G401.6 (cell line): ENCODE measurements at regions not wholly inside any gene's neighbourhood (a gene's known extent, or its start where the extent isn't known, plus 50 kb on each side); places are given as distances from the start of the nearest gene placed in this dataset.
"Not testable (repeated sequence)": the region's sequence is repeated elsewhere in the genome, so short reads cannot be mapped to it uniquely, and the experiment has no call there.

ENCODE experiments used
- FAIRE-seq: peaks from 2 replicates; lab custom pipeline; 2012; peaks lifted over from hg19 to GRCh38; lab: Jason Lieb, UNC

DNA sequence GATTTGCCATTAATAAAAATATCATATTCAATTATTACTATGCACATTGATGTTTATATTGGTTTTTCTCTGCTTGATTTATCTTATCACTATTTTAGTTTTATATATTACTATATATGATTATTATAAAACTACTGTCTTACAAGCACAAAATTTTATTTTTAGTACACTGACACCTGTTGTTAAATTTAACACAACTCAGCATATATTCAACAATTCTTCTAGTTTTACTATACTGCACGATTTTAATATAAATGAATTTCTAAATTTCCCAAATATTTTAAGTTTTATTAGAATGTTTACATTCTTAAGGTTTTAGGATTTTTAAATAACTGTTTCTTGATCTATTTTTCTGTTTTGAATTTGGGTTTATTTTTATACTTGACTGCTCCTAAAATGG lies 889.8 kb upstream of the GJE1 start:
- FAIRE-seq, result no peak

- FAIRE-seq, result no peak
These were observed 903.4 kb upstream of the GJE1 start for GRCh38 chr6:141229296-141229695.

DNA sequence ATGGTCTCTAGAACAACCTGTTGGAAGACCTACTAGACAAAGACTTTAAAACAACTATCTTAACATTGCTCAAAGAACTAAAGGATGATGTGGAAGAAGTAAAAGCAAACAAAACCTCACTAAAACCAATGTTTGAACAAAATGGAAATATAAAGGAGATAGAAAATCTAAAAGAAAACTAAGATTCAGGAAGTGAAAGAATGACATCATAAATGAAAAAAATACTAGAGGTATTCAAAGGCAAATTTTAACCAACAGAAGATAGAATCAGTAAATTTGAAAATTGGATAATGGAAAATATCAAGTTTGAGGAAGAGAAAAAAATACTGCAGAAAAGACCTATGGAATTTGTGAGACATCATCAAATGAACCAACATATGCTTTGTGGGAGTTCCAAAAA lies 914.1 kb upstream of the GJE1 start:
- FAIRE-seq, result no peak

GRCh38 chr6:141216726-141217125 lies 916.0 kb upstream of the GJE1 start:
- no peak for FAIRE-seq

DNA sequence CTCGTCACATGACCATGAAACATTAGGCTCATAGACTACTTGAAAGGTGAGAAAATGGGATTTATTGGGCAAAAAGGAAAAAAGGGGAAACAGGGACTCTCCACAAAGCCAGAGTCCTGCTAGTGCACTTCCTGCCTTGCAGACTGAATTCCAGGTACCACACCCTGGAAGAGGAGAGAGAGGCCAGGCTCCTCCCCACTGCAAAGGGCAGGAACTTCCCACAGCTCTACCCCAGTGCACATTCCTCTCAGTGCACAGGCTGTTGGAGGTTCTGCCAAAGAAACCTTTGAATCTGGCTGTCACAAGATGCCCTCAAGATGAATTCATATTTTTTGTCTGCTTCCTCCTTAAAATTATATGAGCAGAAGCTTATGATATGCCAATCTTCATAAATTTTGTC lies 920.4 kb upstream of the GJE1 start:
- no peak for FAIRE-seq

DNA sequence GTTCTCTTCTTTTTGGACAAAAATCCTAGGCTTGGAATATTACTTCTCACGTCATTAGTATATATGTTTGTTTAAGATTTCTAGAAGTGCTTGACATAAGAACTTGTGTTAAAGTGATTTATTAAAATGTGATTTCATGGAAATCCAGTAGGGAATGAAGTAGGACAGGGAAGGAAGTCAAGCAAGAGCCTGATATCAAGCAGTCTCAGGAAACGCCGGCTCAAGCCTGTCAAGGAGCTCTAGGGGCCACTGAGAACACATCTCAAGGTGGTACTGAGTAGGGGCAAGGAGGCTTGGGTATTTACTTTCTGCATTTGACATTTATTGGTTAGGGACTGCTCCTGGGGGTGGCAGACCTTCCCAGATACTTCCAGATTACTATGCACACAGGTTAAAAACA lies 920.9 kb upstream of the GJE1 start:
- no peak for FAIRE-seq

GRCh38 chr6:141210901-141211300 lies 921.8 kb upstream of the GJE1 start:
- FAIRE-seq, result no peak

- FAIRE-seq, result no peak
These were observed 922.8 kb upstream of the GJE1 start for GRCh38 chr6:141209890-141210289.

- no peak for FAIRE-seq
These were observed 924.6 kb upstream of the GJE1 start for GRCh38 chr6:141208101-141208500.

DNA sequence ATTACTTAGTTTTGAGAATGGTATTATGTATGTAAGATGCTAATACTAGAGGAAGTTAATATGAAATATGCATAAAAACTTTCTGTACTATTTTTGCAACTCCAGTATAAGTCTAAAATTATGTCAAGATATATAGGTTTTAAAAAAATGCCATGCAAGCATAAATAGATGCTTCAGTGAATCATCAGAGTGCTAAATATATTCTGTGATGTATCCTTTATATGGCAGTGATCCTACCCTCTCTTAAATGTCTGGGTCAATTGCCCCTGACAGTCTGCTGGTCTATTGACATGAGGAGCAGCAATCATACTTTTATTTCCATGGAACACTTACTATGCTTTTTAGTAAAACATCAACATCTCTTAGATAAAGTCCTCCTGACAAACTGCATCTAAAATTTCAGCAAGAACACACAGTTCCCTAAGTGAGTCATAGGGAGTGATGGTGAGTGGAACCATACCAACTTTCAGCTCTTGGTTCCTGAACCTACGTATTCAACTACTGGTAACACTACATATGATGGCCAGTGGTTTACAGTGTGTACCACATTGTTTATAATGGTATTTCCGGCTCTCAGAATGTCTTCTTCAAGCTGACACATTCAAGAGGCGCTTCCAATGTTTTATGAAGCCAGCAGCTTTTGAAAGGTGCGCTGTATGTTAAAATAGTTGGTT lies 928.7 kb upstream of the GJE1 start:
- no peak for FAIRE-seq

GRCh38 chr6:141202626-141203025 lies 930.1 kb upstream of the GJE1 start:
- FAIRE-seq, result no peak

GRCh38 chr6:141199074-141199473 lies 933.7 kb upstream of the GJE1 start:
- no peak for FAIRE-seq

DNA sequence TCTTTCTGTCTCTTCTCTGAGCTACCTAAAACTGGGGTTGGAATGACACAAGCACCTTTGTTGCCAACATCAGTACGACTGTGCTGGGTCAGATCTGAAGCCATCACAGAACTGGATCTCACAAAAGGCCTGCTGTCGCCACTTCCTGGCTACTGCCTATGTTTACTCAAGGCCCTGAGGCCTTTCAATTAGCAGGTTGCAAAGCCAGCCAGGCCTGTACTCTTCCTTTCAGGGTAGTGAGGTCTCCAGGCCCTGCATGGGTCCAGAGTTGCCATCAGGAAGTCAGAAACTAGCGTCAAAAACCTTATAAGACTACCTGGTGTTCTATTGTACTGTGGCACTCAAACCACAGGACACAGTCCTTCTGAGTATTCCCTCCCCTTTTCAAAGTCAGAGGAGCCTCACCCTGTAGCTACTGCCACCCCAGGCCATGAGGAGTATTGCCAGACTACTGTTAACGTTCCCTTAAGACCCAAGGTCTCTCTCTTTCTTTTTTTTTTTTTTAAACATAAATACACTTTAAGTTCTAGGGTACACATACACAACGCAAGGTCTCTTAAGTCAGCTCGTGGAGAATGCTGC lies 937.4 kb upstream of the GJE1 start:
- no peak for FAIRE-seq

GRCh38 chr6:141183368-141183767 lies 949.4 kb upstream of the GJE1 start:
- FAIRE-seq, result no peak

- not testable (repeated sequence) for FAIRE-seq
These were observed 957.3 kb upstream of the GJE1 start for GRCh38 chr6:141175458-141175857.

GRCh38 chr6:141174932-141175331 lies 957.8 kb upstream of the GJE1 start:
- FAIRE-seq, result no peak

DNA sequence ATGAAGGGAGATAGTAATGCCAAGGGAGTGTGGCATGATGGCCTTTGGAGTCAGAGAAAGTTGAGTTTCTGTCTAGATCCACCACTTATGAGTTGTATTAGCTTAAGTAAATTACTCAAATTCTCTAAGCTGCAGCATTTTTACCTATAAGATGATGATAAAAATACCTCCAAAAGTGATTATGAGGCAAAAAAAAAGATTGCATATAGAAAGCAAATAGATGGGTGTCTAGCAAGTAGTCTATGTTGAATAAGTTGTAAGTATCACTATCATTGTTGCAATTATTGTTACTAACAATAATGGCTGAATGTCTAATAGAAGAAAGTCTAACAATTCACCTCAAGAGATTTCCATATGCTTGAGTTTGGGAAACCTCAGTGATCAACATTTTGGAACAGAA lies 959.2 kb upstream of the GJE1 start:
- no peak for FAIRE-seq

- FAIRE-seq, result no peak
These were observed 963.3 kb upstream of the GJE1 start for GRCh38 chr6:141169419-141169818.

GRCh38 chr6:141167945-141168344 lies 964.8 kb upstream of the GJE1 start:
- FAIRE-seq, result no peak

- FAIRE-seq, result no peak
These were observed 967.6 kb upstream of the GJE1 start for GRCh38 chr6:141165002-141165665.

- no peak for FAIRE-seq
These were observed 968.5 kb upstream of the GJE1 start for GRCh38 chr6:141164042-141164743.

DNA sequence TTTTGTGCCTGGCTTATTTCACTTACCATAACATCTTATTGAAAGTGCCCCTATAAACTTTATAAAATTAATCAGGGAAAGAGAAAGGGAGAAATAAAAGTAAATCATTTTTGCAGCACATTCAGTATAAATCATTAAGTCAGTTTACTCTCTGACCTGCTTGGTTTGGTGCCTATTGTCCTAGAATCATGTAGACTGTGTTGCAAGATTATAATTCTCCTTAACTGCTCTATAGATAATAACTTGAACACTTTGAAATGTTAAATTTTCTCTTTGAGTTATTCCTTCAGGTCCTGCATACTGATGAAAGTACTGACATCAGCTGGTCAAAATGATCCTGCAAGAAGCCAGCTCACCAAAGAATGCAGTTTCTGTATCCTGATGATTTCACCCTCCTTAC lies 969.6 kb upstream of the GJE1 start:
- FAIRE-seq, result no peak

DNA sequence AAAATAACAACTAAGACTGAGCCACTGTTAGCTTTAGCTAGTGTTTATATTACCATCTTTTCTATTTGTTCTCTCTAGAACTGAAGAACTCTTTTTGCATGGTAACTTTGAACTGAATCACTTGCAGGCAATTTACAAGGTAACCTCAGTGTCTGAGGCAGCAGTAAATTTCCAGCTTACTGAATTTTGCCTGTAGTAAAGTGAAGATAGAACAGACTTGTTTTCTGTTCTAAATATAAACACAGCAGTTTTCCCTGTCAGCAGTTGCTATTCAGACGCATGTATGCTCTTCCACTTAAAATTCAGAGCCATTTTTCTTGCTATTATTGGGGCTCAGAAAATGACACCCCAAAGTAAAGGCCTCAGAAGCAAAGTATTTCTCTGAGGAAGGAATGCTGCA lies 974.0 kb upstream of the GJE1 start:
- FAIRE-seq, result no peak
